H54 (cell line): ENCODE measurements at regions not wholly inside any gene's neighbourhood (a gene's known extent, or its start where the extent isn't known, plus 50 kb on each side); places are given as distances from the start of the nearest gene placed in this dataset.
"Not testable (repeated sequence)": the region's sequence is repeated elsewhere in the genome, so short reads cannot be mapped to it uniquely, and the experiment has no call there.

Experiments used
- DNase-seq: peaks from one replicate; pipeline ENCODE4 v3.0.0; 2011; ENCODE audit warnings: low spot score, mixed read lengths; ENCODE audit not compliant: insufficient read length
- FAIRE-seq: peaks from 3 replicates; lab custom pipeline; 2011; peaks lifted over from hg19 to GRCh38; lab: Jason Lieb, UNC
- POLR2A ChIP-seq: IDR thresholded peaks from 2 replicates; pipeline ENCODE4 v1.6.1; 2011; ENCODE audit warnings: low read depth, mild to moderate bottlenecking, low read length

DNA sequence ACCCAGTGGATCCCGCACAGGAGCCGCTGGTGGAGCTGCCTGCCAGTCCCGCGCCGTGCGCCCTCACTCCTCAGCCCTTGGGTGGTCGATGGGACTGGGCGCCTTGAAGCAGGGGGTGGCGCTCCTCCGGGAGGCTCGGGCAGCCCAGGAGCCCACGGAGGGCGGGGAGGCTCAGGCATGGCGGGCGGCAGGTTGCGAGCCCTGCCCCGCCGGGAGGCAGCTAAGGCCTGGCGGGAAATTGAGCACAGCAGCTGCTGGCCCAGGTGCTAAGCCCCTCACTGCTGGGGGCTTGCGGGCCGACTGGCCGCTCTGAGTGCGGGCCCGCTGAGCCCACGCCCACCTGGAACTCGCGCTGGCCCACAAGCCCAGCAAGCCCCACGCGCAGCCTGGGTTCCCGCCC is 127.1 kb upstream of the TMEM164 start:
- TF ChIP-seq POLR2A, result no peak
- DNase-seq, result no peak
- FAIRE-seq, result no peak

DNA sequence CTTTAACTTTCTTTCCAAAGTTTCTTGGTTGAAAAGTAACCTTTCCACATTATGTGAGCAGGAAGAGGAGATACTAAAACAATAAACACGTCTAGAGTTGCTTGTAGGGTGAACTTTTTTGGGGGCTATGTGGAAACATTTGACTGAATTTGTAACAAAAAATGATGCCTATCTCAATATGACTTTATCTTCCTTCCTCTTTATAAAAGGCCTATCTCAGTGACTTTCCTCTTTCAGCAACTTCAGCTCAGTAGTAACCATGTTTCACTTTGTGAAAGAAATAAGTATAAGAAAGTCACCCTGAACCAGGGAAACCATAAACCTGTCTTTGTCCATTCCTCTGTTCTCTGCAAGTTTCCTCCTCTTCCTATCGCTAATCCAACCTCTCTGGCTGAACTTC is 124.7 kb upstream of the TMEM164 start:
- FAIRE-seq (no peak), DNase-seq (no peak)
- TF ChIP-seq POLR2A, result no peak

DNA sequence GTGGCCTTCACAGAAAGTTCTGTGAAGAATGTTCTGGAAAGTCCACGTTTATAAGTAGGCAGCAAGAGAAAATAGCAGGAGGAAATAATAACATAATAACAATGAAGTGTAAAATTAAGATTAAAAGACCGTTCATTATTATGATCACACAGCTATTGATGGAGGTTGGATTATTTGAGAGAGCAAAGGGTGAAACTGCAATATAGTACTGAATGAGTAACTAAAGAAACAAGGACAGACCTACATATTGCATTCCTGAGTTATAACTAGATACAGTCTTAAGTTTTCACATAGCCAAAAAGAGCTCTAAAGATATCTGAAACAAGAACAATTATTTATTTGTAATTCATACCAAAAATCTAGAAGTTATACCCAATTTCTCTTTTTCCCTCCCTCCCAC is 122.9 kb upstream of the TMEM164 start:
- FAIRE-seq (no peak), DNase-seq (no peak)
- no peak for TF ChIP-seq POLR2A

DNA sequence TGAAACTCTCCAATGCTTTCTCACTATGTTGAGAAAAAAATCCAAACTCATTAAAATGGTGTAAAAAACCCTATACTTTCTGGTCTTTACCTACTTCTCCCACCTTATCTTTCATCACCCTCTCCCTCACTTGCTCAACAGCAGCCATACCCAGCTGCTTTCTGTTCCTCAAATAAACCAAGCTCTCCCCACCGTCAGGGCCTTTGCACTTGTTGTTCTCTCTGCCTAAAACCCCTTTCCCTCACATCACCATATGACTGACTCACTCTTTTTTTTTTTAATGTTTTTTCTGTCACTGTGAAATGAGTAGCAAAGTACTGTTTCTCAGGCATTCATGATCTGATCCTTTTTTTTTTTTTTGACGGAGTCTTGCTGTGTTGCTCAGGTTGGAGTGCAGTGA is 122.3 kb upstream of the TMEM164 start:
- FAIRE-seq (no peak), DNase-seq (no peak)
- TF ChIP-seq POLR2A, result no peak

DNA sequence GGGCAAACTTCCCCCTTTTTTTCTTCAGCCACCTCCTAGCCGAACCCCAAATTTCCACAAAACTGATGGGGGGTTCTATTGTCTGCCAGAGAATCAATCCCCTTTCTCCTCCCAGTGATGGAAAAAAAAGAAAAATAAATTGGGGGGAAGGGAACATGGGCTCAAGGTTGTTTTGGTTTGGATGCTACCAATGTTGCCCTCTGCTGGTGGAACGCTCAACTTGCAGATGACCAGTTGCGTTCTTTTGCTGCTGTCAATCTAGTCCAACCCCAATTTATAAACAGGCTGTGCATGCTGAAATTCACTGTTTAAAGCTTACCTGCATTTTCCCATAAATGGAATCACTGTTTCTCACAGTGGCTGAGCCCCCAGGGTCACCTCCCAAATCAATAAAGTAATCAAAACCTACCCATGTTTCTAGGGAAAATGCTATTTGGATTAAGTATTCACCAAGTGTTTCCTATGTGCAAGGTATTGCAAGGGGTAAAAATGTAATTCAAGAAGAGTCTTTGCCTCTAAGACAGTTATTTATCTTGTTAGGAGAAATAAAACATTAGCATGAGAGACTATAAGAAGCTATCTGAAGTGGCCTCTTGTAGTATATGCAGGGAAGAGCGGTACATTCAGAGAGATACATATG is 116.7 kb upstream of the TMEM164 start:
- FAIRE-seq, result no peak
- TF ChIP-seq POLR2A, result no peak
- DNase-seq, result peak; percentile 27

DNA sequence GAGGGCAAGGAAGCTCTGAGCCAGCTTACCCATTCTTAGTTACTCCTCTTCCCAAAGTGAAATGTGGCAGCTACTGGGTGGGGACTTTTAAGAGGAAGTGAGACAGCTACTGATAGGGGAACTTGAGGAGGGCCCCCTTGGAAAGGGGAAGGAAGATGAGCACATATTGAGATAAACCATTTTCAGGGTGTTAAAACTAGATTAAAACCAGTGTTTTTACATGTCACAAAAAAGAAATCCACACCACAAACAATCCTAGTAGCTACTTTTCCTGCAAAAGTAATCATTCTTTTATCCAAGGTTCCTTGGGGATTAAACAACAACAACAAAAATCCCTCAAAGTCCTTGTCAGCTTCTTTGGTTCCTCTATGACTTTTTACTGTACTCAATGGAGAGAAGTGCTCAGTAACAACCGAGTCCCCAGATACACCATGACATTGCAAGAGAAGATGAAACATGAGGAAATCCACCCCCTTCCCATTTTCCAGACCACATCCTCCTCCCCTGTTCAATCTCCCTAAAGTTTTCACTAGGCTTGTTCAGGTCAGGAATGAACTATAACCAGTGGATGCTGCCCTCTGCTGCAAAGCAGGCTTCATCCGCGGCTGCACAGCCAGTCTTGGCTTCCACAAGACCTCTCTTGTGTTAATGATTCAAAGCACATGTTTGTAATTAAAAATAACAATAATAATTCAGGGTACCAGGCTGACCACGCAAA is 113.5 kb upstream of the TMEM164 start:
- DNase-seq (no peak), FAIRE-seq (no peak)
- no peak for TF ChIP-seq POLR2A

DNA sequence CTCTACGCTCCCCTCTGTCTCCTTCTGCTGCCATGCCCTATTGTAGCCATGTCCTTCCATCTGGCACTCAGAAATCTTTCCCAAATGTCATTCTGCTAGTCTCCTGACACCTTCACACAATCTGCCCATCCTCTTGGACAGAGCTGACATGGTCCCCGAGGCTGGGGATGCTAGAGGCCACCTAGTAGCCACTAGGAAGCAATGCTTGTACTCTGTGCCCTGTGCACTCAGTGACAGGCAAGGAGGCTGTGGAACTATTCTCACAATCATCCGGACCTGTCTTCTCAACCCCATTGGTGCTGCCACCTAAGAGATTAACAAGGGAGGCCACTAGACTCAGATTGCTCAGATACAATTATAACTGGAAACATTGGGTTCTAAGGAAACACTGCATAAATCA is 112.6 kb upstream of the TMEM164 start:
- DNase-seq (no peak), FAIRE-seq (no peak)
- no peak for TF ChIP-seq POLR2A

DNA sequence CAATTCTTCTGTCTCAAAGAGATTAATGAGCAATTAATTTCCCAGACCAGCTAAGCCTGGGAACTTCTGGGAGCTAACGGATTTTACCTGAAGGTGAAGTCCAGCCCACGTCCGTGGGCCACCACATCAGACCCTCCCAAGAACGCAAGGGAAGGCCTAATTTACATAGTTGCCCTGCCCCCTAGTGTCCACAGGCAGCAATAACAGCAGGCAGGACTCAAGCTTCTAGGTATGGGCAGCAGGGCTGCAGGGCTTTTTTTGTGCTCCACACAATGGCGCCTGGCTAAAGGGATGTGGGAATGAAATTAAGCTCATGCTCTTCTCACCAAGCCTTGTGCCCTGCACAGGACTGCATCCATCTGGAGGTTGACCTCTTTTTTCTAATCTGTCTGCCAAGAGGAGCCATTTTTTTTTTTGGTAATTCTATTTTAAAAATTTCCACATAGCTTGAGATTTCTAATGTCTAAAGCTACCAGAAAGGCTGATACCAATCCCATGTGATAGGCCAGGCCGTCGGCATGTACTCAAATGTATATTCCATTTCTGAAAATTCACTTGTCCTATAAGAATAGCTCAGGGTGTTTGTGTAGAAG is 111.9 kb upstream of the TMEM164 start:
- FAIRE-seq, result peak; percentile 82

DNA sequence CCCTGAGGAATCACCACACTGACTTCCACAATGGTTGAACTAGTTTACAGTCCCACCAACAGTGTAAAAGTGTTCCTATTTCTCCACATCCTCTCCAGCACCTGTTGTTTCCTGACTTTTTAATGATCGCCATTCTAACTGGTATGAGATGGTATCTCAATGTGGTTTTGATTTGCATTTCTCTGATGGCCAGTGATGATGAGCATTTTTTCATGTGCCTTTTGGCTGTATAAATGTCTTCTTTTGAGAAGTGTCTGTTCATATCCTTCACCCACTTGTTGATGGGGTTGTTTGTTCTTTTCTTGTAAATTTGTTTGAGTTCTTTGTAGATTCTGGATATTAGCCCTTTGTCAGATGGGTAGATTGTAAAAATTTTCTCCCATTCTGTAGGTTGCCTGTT is 106.9 kb upstream of the TMEM164 start:
- DNase-seq, FAIRE-seq: not testable (repeated sequence)

More for the DNA sequence above, 111.9 kb upstream of the TMEM164 start:
- DNase-seq, result peak; percentile 26
- TF ChIP-seq POLR2A, result no peak

DNA sequence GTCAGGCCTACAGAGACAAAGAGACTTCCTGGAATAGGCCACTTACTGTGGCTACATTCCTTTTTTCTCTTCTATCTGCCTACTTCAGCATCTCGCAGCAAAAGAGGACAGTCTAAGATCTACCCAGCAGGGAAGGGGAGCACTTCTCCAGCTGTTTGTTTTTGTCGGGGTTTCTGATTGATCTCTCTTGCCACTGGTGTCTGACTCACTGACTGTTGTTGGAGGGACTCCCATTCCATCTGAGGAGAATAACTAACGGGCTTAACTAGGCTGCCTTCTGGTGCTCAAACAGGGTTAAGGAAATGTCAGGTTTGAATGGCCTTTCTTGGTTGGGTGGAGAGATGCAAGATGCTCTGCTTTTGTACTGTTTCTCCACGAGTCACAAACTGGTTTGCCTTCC is 100.2 kb upstream of the TMEM164 start:
- DNase-seq, result no peak
- no peak for TF ChIP-seq POLR2A
- peak; percentile 30 for FAIRE-seq

DNA sequence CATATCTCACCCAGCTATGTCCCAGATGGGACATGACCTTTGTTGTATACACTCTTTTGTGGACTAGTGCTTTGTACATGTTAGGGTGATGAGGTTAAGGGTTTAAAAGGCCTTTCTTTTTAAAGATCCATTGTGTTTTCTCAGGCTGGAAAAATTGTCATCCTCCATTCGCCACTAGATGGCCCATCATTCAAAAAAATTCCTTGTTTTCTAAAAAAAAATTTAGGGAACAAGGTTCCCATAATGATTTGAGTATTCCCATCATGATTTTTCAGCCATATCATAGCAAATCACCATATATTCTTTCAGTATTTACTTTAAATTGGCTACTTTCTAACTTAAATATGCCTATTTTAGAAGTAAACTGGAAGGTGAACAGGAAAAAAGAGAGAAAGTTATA is 91.9 kb upstream of the TMEM164 start:
- DNase-seq (no peak), FAIRE-seq (no peak)
- no peak for TF ChIP-seq POLR2A

DNA sequence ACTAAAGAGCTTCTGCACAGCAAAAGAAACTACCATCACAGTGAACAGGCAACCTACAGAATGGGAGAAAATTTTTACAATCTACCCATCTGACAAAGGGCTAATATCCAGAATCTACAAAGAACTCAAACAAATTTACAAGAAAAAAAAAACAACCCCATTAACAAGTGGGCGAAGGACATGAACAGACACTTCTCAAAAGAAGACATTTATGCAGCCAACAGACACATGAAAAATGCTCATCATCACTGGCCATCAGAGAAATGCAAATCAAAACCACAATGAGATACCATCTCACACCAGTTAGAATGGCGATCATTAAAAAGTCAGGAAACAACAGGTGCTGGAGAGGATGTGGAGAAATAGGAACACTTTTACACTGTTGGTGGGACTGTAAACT is 89.9 kb upstream of the TMEM164 start:
- not testable (repeated sequence) for DNase-seq, FAIRE-seq

DNA sequence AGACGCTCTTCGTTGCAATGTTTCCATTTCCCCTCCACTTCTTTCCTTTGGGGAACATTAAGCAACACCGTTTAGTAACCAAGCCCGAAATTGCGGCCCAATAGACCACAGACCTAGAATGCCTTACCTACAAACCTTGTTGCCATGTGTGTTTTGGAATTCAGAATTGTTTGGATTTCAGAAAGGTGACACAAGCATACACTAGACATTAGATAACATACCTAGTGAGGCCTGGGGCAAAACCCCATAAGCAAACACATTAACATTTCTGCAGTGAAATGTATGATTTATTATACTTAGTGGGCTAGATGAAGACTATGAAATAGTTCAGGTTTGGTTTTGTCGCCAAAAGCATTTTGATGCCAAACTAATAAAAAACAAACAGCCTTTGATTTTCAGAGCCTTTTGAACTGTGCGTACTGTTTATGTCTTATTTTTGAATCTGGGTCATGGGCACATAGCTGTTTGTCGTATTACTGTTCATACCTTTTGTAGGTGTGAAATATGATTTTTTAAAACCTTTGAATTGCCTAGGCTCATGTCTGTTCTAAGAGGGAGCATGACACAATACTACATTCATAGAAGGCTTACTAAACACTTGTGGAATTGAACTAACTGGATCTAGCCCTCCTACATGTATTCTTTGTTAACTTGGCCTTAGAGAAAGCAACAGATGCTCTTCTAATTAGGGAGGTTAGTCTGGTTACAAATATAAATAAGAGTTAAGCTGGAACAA is 88.6 kb upstream of the TMEM164 start:
- DNase-seq (no peak), FAIRE-seq (no peak)
- TF ChIP-seq POLR2A, result no peak

DNA sequence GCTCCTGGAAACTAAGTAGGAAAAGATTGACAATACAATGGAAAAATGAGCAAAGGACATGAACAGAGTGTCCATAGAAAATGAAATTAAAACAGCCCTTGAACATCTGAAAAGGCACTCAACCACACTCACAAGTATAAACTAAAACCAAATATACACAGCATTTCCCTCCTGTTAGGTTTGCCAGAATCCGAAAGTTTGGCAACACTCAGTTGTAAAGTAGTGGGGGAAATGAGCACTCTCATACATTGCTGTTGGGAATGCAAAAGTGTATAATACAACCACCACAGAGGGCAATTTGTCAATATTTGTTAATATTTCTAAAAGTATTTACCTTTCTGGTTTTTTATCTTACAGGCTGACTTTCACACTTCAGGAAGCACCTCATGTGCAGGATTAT is 84.2 kb upstream of the TMEM164 start:
- no peak for TF ChIP-seq POLR2A
- FAIRE-seq (no peak), DNase-seq (no peak)

DNA sequence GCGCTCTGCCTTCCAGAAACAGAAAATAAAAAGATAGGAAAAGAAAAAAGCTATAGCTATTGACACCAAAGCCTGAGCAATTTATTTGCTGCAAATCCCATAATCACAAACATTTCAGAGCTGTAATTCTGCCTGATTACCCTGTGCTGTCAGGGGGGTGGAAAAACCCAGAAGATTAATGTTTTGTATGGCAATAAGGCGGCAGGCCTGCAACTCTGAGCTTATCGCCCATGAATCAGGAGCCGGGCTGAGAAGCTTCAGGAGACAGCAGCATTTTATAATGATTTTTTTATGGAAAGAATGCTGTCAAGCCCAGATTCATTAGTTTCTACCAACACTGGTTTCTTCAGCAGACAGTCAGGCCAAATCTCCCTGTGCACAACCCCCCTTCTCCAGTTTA is 82.6 kb upstream of the TMEM164 start:
- DNase-seq, result no peak

More for the DNA sequence above, 82.6 kb upstream of the TMEM164 start:
- TF ChIP-seq POLR2A, result no peak
- no peak for FAIRE-seq
